HG02981 (cell line): ENCODE measurements at regions not wholly inside any gene's neighbourhood (a gene's known extent, or its start where the extent isn't known, plus 50 kb on each side); places are given as distances from the start of the nearest gene placed in this dataset.
"Not testable (repeated sequence)": the region's sequence is repeated elsewhere in the genome, so short reads cannot be mapped to it uniquely, and the experiment has no call there.

Experiments
- ATAC-seq: cut with Tn5 transposase; IDR thresholded peaks from one replicate; pipeline ENCODE4 v1.9.1; 2021; ENCODE audit warnings: mild to moderate bottlenecking, moderate library complexity; ENCODE audit not compliant: unreplicated experiment

DNA sequence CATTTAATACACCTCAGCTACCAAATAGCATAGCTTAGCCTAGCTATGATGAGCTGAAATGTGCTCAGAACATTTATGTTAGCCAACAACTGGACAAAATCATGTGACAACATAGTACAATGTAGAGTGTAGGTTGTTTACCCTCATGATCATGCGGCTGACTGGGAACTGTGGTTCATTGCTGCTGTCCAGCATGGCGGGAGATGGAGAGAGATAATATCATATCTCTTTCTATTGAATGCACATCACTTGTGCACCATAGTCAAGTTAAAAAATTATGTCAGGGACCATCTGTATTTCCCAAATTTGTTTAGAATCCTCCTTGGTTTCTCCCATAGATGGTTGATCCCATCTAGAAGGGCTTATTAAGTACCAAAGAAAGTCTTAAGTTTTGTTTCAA is 151.1 kb upstream of the ELL2 start:
- no peak for ATAC-seq

DNA sequence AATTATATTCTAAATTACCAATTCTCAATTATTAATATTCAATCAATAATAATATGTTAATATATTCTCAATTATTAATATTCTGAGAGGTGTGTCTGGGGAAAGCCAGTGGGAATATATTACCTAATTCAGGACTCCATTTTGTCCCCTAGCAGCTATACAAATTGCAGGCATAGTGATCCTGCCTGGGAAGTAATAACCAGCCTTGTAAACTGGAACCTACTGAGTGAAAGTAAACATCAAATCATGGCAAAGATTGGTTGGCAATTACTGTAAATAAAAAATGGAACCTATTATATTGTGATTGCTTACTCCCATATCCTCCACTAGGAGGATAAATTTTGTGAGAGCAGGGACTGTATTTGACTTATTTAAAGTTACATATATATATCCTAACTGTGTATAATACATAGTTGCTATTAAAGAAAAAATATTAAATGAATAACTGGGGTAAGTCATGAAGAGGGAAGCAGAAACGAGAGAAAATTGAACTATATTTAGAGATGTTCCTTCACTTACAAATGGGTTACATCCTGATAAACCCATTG is 150.5 kb upstream of the ELL2 start:
- ATAC-seq, result no peak

DNA sequence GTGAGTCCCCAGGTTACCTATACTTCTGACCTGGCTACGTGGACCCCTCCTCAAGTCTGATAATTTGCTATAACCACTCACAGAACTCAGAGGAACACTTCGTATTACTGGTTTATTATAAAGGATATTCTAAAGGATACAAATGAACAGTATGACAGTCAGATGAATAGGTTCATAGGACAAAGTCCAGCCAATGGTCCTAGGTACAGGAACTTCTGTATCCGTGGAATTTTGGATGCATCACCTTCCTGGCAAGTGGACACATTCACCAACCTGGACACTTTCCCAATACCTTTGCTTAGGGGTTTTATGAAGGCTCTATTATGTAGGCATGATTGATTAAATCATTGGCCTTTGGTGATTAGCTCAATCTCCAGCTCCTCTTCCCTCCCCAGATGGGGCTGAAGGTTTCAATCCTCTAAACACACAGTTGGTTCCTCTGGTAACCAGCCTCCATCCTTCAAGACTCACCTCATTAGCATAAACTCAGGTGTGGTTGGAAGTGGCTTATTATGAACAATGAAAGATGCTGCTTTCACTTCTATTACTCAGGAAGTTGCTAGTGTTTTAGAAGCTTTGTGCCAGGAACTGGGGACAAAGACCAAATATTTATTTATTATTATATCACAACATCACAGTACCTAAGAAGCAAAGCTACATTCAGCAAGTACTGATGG is 149.6 kb upstream of the ELL2 start:
- no peak for ATAC-seq

DNA sequence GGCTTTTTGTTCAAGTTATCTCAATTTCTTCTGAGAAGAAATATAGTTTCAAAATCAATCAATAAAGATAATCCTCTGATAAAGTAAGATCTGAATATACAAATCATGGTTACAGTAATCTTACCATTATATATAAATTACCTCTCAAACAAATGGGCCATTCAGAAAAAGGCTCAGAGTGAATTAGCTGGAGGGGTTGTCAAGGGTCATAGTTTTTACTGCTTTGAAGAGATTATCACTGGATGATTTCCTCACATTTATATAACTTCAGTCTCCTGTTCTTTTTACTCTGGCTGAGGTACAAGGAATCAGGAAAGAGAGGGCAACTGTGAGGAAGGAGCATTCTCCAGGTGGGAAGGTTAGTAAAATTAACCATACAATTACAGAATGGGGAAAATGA is 148.6 kb upstream of the ELL2 start:
- no peak for ATAC-seq

DNA sequence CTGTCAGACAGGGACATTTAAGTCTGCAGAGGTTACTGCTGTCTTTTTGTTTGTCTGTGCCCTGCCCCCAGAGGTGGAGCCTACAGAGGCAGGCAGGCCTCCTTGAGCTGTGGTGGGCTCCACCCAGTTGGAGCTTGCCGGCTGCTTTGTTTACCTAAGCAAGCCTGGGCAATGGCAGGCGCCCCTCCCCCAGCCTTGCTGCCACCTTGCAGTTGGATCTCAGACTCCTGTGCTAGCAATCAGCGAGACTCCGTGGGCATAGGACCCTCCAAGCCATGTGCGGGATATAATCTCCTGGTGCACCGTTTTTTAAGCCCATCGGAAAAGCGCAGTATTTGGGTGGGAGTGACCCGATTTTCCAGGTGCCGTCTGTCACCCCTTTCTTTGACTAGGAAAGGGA is 147.0 kb upstream of the ELL2 start:
- ATAC-seq, result not testable (repeated sequence)

DNA sequence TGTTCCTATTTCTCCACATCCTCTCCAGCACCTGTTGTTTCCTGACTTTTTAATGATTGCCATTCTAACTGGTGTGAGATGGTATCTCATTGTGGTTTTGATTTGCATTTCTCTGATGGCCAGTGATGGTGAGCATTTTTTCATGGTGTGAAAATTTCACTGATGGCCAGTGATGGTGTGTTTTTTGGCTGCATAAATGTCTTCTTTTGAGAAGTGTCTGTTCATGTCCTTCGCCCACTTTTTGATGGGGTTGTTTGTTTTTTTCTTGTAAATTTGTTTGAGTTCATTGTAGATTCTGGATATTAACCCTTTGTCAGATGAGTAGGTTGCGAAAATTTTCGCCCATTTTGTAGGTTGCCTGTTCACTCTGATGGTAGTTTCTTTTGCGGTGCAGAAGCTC is 142.2 kb upstream of the ELL2 start:
- not testable (repeated sequence) for ATAC-seq

DNA sequence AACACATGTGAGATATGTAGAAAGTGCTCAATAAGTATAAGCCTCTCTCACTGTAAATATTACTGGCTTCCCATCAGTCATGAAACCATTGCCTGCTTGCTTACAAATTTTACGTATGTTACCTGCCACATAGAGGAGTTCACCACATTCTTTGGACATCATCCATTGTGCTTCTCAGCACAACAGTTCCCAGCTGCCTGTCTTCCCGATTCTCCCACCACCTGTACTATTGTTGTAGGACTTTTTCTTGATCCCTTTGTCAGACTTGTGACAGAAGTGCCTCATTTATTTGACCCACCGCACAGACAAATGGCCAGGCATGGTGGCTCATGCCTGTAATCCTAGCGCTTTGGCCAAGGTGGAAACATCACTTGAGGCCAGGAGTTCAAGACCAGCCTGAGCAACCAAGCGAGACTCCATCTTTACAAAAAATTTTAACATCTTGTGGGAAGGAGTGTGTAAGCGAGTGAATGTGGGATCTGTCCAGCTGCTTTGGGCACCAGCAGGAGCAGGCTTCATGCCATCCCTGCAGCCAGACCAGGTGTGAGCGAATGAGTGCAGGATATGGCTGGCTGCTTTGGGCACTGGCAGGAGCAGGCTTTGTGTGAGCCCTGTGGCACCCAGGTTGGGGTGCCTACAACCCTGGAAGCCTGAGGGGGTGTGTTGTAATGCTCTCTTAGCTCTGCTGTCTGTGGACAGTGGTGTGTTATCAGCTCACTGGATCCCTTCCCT is 139.9 kb upstream of the ELL2 start:
- ATAC-seq, result no peak

DNA sequence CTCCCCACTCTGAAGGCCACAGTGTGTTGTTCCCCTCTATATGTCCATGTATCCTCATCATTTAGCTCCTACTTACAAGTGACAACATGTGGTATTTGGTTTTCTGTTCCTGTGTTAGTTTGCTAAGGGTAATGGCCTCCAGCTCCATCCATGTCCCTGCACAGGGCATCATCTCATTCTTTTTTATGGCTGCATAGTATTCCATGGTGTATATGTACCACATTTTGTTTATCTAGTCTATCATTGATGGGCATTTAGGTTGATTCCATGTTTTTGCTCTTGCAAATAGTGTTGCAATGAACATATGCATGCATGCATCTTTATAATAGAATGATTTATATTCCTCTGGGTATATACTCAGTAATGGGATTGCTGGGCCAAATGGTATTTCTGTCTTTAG is 135.8 kb upstream of the ELL2 start:
- not testable (repeated sequence) for ATAC-seq

DNA sequence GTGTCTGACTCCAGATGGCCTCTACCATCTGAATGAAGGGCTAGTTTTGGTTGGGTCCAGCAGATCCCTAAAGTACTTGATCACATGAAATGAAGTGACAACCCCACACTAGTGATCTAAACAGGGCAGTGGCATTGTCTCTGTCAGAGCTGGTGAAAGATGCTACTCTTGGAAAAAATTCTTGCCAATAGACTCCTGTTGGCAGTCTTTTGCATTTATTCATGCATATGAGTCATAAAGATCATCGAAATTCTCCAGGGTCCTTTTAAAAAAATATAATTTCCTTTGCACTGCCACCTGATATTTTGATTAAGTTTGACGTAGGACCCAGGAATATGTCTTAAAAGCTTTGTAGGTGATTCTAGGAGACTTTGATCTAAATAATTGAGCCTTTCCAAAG is 135.1 kb upstream of the ELL2 start:
- no peak for ATAC-seq

DNA sequence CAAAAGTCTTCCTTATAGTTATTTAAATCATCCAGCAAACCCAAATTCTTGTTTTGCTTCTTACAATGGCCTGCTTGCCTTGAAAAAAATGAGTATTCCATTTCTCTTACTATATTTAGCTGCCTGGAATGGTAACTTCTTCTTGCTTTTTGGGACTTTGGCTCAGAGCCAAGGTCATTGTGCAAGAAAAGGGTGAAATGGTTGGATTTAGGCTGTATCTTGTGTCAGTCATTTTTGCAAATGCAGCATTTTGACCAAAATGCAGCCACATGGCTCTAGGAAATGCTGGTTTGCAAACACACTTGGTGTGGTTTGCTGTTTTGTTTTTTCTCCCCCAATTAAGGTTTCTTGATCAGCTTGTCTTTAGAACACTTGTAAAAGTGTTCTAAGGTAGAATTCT is 133.3 kb upstream of the ELL2 start:
- ATAC-seq, result no peak

DNA sequence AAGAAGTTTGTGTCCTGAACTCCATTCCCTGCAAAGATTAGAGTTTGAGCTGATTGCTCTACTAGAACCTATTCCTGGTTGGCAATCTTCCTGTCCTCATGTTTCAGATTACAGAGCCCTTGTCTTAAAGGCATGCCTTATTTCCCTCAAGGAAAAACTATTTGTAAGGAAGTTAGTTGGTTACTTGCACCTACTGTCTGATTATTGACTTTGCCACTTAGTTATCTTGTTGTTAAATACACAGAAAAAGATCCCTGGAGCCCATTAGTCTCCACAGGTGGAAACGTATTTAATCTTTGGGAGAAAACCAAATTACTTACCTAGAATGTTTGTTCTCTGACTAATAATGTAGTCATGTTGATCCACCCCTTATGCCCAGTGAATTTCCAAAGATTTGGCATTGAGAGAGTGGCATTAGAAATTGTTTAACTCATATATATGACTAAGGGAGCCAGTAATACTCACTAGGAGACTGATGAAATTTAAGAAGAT is 132.3 kb upstream of the ELL2 start:
- no peak for ATAC-seq

DNA sequence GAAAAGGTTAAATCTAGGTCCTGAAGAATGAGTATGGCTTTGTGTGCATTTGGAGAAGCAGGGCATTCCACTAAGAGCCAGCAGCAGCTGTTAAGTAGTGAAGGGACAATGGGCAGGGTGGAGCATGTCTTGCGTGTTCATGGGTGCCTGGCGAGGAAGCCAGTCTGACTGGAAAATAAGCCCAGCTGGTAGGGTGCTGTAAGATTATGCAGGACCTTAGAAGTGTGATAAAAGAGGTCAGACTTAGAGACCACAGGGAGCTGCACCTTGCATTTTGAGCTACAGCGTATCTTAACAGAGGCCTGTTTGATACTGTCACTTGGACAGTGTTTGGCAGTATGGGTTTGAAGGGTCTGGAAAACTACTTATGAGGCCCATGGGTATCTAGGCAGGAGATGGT is 131.7 kb upstream of the ELL2 start:
- no peak for ATAC-seq

DNA sequence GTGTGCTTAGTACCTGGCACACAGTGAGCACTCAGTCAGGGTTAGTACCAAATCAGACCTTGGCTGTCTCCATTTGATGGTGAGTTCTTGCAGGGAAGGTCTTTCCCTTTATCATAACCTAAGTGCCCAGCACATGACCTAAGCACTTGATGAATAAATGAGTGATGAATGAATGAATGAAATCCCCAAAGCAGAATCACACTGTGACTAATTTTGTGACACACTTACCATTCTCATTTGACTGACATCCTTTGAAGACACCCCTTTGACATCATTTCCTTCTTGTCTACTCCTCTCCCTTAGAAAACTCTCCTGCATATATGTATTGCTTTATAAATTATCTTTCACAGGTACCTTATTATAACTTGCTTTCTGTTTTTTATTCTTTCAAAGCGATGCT is 130.2 kb upstream of the ELL2 start:
- ATAC-seq, result no peak

DNA sequence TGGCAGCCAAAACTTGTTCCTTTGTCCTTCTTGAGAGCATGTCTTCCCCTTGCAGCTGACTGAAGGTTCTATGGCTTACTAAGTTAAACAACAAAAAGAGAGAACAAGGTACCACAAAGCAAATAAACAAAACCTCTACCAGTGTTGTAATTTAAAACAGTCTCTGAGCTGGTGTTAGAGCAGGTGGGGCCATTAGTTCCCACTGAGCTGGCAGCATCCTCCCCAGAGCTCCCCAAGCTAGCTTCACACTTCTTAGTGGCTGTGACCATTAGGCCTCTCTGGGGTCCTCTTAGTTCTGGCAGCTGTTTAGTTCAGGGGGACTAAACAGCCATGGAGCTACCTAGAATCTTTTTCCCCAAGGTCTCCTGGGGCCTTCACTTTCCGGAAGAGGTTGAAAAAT is 128.6 kb upstream of the ELL2 start:
- no peak for ATAC-seq

DNA sequence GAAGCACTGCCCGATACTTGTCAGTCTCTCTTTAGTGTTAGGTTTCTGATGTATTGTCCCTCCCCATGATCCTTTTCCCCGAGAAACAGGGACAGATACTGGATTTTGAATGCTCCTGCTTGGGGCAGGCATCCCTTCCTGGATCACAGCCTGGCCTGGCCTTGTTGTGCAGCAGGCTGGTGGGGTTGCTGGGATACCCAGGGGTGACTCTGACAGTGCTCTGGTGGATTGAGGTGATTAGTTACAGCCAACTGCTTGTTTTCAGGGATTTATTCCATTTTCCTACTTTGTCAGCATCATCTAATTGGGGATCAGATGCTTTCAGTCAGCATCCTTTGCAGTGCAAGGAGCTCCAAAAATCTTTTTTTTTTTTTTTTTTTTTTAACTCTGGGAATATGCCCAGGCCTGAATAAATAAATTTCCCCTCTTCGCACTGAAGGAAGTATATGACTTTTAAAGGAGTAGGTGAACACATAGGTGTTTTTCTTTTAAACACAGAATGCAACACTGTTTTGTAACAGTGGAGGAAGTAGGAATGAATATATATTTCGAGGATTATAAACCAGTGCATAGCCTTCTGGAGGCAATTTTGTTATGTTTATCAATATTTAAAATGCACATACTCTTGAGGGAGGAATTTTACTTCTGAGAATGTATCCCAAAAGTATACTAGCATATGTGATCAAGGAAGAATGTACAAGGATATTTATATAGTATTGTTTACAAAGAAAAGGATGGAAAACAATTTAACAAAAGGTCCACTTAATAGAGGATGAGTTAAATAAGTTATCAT is 127.3 kb upstream of the ELL2 start:
- no peak for ATAC-seq

DNA sequence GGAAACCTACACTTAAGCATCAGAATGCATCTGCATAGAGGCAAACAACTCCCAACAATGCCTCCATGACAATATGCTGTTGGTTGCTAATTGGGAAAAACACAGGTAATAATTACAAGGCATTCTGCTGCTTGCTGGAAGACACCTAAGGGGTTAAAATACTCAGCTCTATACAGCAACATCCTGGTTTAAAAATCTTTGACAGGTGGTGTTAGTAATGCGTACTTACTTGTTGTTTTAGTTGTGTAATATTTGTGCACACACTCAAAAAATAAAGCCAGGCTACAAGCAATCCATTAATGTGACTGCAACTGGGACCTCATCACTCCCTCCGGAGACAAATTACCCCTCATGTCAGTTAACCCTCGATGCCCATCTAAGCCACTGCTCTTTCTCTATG is 126.3 kb upstream of the ELL2 start:
- no peak for ATAC-seq

DNA sequence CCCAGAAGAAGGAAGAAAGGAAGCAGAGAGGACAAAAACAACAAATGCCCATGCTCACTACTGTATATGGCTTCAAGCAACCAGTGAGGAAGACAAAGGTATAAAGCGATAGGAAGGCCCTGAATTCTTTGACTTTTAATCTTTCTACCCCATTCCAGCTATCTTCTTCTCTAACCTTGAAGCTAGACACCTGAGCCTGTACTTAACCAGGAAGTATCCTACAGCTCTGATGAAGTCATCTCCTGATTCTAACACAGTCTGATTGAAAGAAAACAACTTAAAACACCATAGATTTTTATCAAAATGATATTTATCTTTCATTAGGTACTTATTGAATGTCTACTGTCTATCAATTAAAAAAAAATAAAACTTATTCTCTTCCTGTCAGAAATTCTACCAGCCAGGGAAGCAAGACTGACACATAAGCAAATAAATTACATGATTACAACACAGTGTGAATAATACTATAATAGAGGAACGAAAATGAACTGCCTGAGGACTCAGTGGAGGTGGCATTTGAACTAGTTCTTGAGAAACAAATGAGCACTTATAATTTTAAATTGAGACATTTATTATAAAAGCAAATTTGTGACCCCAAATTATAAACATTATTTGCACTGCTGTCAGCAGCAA is 123.3 kb upstream of the ELL2 start:
- ATAC-seq, result no peak

DNA sequence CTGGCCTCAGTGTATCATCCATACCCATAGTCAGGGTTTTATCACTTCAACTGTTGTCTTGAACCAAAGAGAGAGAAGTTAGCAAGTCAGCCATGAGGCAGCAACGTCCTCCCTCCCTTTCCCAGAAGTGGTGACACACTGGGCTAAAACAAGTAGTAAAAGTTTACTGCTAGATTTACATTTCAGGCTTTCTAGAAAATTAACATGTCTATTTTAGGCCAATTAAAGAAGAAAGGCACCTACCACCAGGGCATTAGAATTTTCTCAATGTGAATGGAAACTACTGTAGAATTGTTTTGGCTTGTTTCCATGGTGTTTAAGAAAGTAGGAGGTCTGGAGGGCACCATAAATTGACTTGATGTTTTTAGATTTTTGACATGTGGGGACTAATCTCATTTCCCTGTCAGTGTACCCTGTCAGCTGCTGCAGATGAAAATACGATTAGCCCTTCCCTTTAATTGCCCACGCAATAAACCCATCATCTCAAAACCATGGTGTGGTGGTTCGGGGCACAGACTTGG is 121.8 kb upstream of the ELL2 start:
- ATAC-seq, result no peak

DNA sequence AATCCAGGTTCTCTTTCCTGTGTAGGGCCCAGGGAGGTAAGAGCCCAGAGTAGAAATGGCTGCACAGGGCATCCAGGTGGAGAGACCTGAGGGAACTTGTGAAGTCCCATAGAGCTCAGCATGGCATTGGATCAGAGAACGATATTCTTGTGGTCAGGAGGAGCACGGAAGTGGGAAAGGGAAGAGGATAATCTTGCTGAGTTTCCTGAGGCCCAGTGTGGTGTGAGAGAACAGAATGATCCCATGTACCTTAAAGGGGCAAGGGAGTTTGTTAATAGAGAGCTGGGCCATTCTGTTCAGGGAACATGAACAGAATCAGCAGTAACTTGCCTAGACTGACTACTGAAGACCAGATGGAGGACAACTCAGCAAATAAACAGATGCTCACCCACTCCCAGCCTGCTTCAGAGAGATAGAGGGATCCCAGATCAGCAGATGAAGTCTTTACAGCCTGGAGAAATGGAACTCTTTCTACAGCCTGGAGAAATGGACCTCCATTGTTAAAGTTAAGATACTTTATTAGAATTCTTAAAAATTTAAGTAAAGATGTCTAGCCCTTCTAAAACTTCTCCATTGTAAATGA is 119.7 kb upstream of the ELL2 start:
- ATAC-seq, result no peak

DNA sequence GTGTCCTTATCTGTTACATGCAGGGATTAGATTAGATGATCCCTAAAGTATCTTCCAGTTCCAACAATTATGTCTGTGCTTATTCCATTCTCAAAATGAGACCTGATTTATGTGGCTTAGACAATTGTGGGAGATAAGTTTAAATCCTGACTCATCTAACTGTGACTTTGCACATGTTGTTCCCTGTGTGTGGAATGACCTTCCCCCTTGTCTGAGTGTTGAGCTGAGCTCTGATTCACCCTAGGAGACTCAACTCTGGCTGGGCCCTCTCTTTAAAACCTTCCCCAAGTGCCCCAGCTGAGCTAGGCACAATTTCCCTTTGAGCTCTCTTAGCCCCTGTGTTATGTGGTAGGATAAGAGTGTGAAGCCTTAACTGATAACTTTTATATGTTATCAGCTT is 118.9 kb upstream of the ELL2 start:
- no peak for ATAC-seq
